GM12878 (cell line): ENCODE measurements at regions not wholly inside any gene's neighbourhood (a gene's known extent, or its start where the extent isn't known, plus 50 kb on each side); places are given as distances from the start of the nearest gene placed in this dataset.

Source experiments
- ATAC-seq: fragments of 200-7000 bp; cut with Tn5 transposase; 3 replicates; pipeline ENCODE4 v1.9.1; 2020; ENCODE audit warnings: mild to moderate bottlenecking, moderate library complexity
- BruUV-seq: library from RNA; stranded (reverse); fragments of 400-500 nt; replicated peaks from 2 replicates; lab custom pipeline; 2021; lab: Mats Ljungman, UMichigan
- CTCF ChIA-PET: fragments of 300-600 bp; sonication (Branson Sonifier 250); formaldehyde crosslinking; extraction: SDS; loops from one replicate; lab custom pipeline; 2021; ENCODE audit warnings: inconsistent platforms; lab: Yijun Ruan, JAX
- POLR2A ChIA-PET: fragments of 350-600 bp; formaldehyde crosslinking; extraction: SDS; loops from one replicate; lab custom pipeline; 2021; ENCODE audit warnings: inconsistent platforms; lab: Charles Lee
- RAD21 ChIA-PET: fragments of 300-600 bp; sonication (Branson Sonifier 250); formaldehyde crosslinking; loops from one replicate; lab custom pipeline; 2023; ENCODE audit warnings: antibody characterized with exemption; ENCODE audit not compliant: unreplicated experiment; lab: Charles Lee
- SMC1A ChIA-PET: fragments of 300-600 bp; sonication (Branson Sonifier 250); formaldehyde crosslinking; loops from one replicate; lab custom pipeline; 2023; ENCODE audit not compliant: unreplicated experiment, uncharacterized antibody; lab: Charles Lee
- DNase-seq: peaks from one replicate; pipeline ENCODE4 v3.0.0-alpha.2; 2011; ENCODE audit warnings: low read depth, low spot score
- FAIRE-seq: peaks from 3 replicates; lab custom pipeline; 2011; peaks lifted over from hg19 to GRCh38; lab: Jason Lieb, UNC
- H2AFZ ChIP-seq: 2 replicates; pipeline ENCODE4 v1.6.0; 2011; ENCODE audit warnings: low read depth, low read length, control low read depth; ENCODE audit not compliant: control insufficient read depth
- H3K27ac ChIP-seq: 2 replicates; pipeline ENCODE4 v1.5.1; 2011; ENCODE audit warnings: control low read depth; ENCODE audit not compliant: control insufficient read depth, insufficient read depth
- H3K27me3 ChIP-seq, 2 experiments: replicated peaks in 1 of 2; 2 replicates each; pipeline versions ENCODE4 v1.6.0 to v1.6.1; 2011; ENCODE audit warnings: low read length in 1 of 2; ENCODE audit not compliant: control insufficient read depth in 2 of 2, insufficient read depth in 2 of 2
- H3K36me3 ChIP-seq, 2 experiments: 2 replicates each; pipeline ENCODE4 v1.5.1; 2011; ENCODE audit warnings: low read length in 1 of 2; ENCODE audit not compliant: control insufficient read depth in 2 of 2, insufficient read depth in 2 of 2
- H3K4me1 ChIP-seq: 2 replicates; pipeline ENCODE4 v1.6.1; 2011; ENCODE audit warnings: mild to moderate bottlenecking, low read length, moderate library complexity, mixed read lengths; ENCODE audit not compliant: control insufficient read depth, insufficient read depth
- H3K4me2 ChIP-seq: 2 replicates; pipeline ENCODE4 v1.6.0; 2011; ENCODE audit warnings: control low read depth; ENCODE audit not compliant: control insufficient read depth, insufficient read depth
- H3K4me3 ChIP-seq: fragments of 200-600 bp; sonication (generic); 2 replicates; pipeline ENCODE4 v1.5.1; 2016
- H3K79me2 ChIP-seq: 2 replicates; pipeline ENCODE4 v1.6.0; 2011; ENCODE audit warnings: low read length; ENCODE audit not compliant: control insufficient read depth, insufficient read depth
- H3K9ac ChIP-seq: 2 replicates; pipeline ENCODE4 v1.8.0; 2011; ENCODE audit warnings: low read length, control low read depth, mixed read lengths; ENCODE audit not compliant: control insufficient read depth, insufficient read depth
- H3K9me3 ChIP-seq: replicated peaks from 3 replicates; pipeline ENCODE4 v1.5.1; 2011; ENCODE audit warnings: mild to moderate bottlenecking, low read length; ENCODE audit not compliant: control insufficient read depth, insufficient read depth
- H4K20me1 ChIP-seq: 2 replicates; pipeline ENCODE4 v1.6.0; 2011; ENCODE audit not compliant: control insufficient read depth, insufficient read depth
- BMI1 ChIP-seq: fragments of 450-650 bp; IDR thresholded peaks from 2 replicates; pipeline ENCODE4 v1.6.1; 2016; ENCODE audit warnings: mild to moderate bottlenecking, moderate library complexity, borderline replicate concordance
- EGR1 ChIP-seq, 2 experiments: IDR thresholded peaks; 1 replicate in 1 of 2; 2 replicates in 1 of 2; pipeline ENCODE4 v1.6.1; 2011 to 2012; ENCODE audit warnings: low read depth in 2 of 2, low read length in 2 of 2, borderline replicate concordance in 1 of 2, mild to moderate bottlenecking in 1 of 2, moderate library complexity in 1 of 2
- EP300 ChIP-seq, 2 experiments: fragments of 150-350 bp in 1 of 2; IDR thresholded peaks; 2 replicates each; pipeline ENCODE4 v1.6.1; 2011 to 2012; ENCODE audit warnings: low read depth in 2 of 2, low read length in 2 of 2, borderline replicate concordance in 1 of 2, improper control_type of control experiment in 1 of 2, inconsistent platforms in 1 of 2; ENCODE audit not compliant: control insufficient read depth in 1 of 2
- MXI1 ChIP-seq: fragments of 150-350 bp; IDR thresholded peaks from 2 replicates; pipeline ENCODE4 v1.6.1; 2011; ENCODE audit warnings: low read depth, mild to moderate bottlenecking, inconsistent platforms, low read length, improper control_type of control experiment
- MYB ChIP-seq: fragments of 150-350 bp; IDR thresholded peaks from 2 replicates; pipeline ENCODE4 v1.6.1; 2014; ENCODE audit warnings: mild to moderate bottlenecking, low read depth, low read length, borderline replicate concordance
- NKRF ChIP-seq: fragments of 450-650 bp; conservative IDR thresholded peaks from 2 replicates; pipeline ENCODE4 v1.6.1; 2017; ENCODE audit warnings: mild to moderate bottlenecking, moderate library complexity
- RBBP5 ChIP-seq: fragments of 200-600 bp; sonication (generic); conservative IDR thresholded peaks from 2 replicates; pipeline ENCODE4 v1.6.1; 2016
- ZNF24 ChIP-seq: fragments of 450-650 bp; IDR thresholded peaks from 2 replicates; pipeline ENCODE4 v1.6.1; 2017; ENCODE audit warnings: antibody characterized with exemption, mild to moderate bottlenecking
- WGBS: methylation state at CpG from one replicate; pipeline ENCODE4 v1.1.6; 2016; ENCODE audit warnings: low lambda C conversion rate; ENCODE audit not compliant: insufficient replicate concordance, insufficient coverage; ENCODE audit errors: missing lambda C conversion rate; 5-methylcytosine and 5-hydroxymethylcytosine counted together
- in situ Hi-C: fragments of 300-500 bp; cut with MboI; formaldehyde crosslinking; loops from 9 replicates; pipeline ENCODE4 v1.14.3; 2018; ENCODE audit warnings: mixed read lengths
- intact Hi-C: fragments of 100-400 bp; cut with micrococcal nuclease; formaldehyde crosslinking; loops from one replicate; pipeline ENCODE4 v1.14.2; 2022; ENCODE audit not compliant: unreplicated experiment
- TF ChIP-seq, protein P1 (sequence below): fragments of 450-650 bp; formaldehyde crosslinking; IDR thresholded peaks from 2 replicates; pipeline ENCODE4 v1.4.0; 2020; ENCODE audit warnings: mild to moderate bottlenecking, moderate library complexity
- TF ChIP-seq, protein P2 (sequence below): IDR thresholded peaks from 2 replicates; pipeline ENCODE4 v1.6.1; 2012; ENCODE audit warnings: mild to moderate bottlenecking, low read depth, low read length

- FAIRE-seq (no peak), DNase-seq (no peak), ATAC-seq (no peak)
- Histone ChIP-seq H3K9me3 (no peaks in the 10 kb centered on the region), H3K9ac (no peak overlapping the region), H4K20me1 (no peaks in the 10 kb centered on the region), H3K4me2 (no peak overlapping the region), H3K36me3 (no peaks in the 10 kb centered on the region), H3K79me2 (no peaks in the 10 kb centered on the region), H2AFZ (no peak overlapping the region), H3K4me1 (no peaks in the 10 kb centered on the region), H3K27me3 (no peaks in the 10 kb centered on the region), H3K4me3 (no peak overlapping the region), H3K27ac (no peak overlapping the region)
- in situ Hi-C loops (no loop called here), intact Hi-C loops (no loop called here)
- TF ChIP-seq EGR1 (IDR thresholded peaks at IDR 0.05; ENCODE audit: borderline replicate concordance in 1 of 2, low read depth in 2 of 2, low read length in 2 of 2): no peak
- TF ChIP-seq, protein P1, sequence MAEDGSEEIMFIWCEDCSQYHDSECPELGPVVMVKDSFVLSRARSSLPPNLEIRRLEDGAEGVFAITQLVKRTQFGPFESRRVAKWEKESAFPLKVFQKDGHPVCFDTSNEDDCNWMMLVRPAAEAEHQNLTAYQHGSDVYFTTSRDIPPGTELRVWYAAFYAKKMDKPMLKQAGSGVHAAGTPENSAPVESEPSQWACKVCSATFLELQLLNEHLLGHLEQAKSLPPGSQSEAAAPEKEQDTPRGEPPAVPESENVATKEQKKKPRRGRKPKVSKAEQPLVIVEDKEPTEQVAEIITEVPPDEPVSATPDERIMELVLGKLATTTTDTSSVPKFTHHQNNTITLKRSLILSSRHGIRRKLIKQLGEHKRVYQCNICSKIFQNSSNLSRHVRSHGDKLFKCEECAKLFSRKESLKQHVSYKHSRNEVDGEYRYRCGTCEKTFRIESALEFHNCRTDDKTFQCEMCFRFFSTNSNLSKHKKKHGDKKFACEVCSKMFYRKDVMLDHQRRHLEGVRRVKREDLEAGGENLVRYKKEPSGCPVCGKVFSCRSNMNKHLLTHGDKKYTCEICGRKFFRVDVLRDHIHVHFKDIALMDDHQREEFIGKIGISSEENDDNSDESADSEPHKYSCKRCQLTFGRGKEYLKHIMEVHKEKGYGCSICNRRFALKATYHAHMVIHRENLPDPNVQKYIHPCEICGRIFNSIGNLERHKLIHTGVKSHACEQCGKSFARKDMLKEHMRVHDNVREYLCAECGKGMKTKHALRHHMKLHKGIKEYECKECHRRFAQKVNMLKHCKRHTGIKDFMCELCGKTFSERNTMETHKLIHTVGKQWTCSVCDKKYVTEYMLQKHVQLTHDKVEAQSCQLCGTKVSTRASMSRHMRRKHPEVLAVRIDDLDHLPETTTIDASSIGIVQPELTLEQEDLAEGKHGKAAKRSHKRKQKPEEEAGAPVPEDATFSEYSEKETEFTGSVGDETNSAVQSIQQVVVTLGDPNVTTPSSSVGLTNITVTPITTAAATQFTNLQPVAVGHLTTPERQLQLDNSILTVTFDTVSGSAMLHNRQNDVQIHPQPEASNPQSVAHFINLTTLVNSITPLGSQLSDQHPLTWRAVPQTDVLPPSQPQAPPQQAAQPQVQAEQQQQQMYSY (CRISPR knock-in tag): no peak
- no peak for TF ChIP-seq MXI1
- TF ChIP-seq EP300 (IDR thresholded peaks at IDR 0.05; ENCODE audit: borderline replicate concordance in 1 of 2, control insufficient read depth in 1 of 2, low read depth in 2 of 2, low read length in 2 of 2): no peak
- no peak for TF ChIP-seq NKRF
- TF ChIP-seq, protein P2, sequence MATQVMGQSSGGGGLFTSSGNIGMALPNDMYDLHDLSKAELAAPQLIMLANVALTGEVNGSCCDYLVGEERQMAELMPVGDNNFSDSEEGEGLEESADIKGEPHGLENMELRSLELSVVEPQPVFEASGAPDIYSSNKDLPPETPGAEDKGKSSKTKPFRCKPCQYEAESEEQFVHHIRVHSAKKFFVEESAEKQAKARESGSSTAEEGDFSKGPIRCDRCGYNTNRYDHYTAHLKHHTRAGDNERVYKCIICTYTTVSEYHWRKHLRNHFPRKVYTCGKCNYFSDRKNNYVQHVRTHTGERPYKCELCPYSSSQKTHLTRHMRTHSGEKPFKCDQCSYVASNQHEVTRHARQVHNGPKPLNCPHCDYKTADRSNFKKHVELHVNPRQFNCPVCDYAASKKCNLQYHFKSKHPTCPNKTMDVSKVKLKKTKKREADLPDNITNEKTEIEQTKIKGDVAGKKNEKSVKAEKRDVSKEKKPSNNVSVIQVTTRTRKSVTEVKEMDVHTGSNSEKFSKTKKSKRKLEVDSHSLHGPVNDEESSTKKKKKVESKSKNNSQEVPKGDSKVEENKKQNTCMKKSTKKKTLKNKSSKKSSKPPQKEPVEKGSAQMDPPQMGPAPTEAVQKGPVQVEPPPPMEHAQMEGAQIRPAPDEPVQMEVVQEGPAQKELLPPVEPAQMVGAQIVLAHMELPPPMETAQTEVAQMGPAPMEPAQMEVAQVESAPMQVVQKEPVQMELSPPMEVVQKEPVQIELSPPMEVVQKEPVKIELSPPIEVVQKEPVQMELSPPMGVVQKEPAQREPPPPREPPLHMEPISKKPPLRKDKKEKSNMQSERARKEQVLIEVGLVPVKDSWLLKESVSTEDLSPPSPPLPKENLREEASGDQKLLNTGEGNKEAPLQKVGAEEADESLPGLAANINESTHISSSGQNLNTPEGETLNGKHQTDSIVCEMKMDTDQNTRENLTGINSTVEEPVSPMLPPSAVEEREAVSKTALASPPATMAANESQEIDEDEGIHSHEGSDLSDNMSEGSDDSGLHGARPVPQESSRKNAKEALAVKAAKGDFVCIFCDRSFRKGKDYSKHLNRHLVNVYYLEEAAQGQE: no peak
- no peak for TF ChIP-seq BMI1
- no peak for TF ChIP-seq RBBP5
- TF ChIP-seq MYB: no peak
- no peak for TF ChIP-seq ZNF24
- WGBS: 8% methylated on average over 3 of the region's 3 CpGs
- ChIA-PET CTCF (no interaction called here), RAD21 (no interaction called here), SMC1A (no interaction called here), POLR2A (no interaction called here)
- BruUV-seq: no TSS peak
These were observed 73.5 kb upstream of the IRS2 start for GRCh38 chr13:109859898-109860297.
